Activated T-helper 1 cell treated with anti-CD3 and anti-CD28 coated beads, Interleukin-2, amount 50 U/mL, for 16 hours (primary cell): ENCODE measurements at regions not wholly inside any gene's neighbourhood (a gene's known extent, or its start where the extent isn't known, plus 50 kb on each side); places are given as distances from the start of the nearest gene placed in this dataset.

Experiments used
- DNase-seq, 2 donors: peaks; one replicate each; pipeline ENCODE4 v3.0.0-alpha.2; 2020; ENCODE audit warnings: low read depth in 1 of 2, low spot score in 1 of 2

GRCh38 chr5:68429510-68429909 lies 214.0 kb downstream of the PIK3R1 start:
- DNase-seq, result no peak

- no peak for DNase-seq
Measured at GRCh38 chr5:68430279-68430678, 214.7 kb downstream of the PIK3R1 start.

GRCh38 chr5:68431186-68431585 lies 215.6 kb downstream of the PIK3R1 start:
- DNase-seq, result no peak

GRCh38 chr5:68431601-68432337 lies 216.2 kb downstream of the PIK3R1 start:
- DNase-seq, result no peak

- DNase-seq, result peak in 1 of 2 donors; percentile 13
Measured at GRCh38 chr5:68432682-68433081, 217.1 kb downstream of the PIK3R1 start.

DNA sequence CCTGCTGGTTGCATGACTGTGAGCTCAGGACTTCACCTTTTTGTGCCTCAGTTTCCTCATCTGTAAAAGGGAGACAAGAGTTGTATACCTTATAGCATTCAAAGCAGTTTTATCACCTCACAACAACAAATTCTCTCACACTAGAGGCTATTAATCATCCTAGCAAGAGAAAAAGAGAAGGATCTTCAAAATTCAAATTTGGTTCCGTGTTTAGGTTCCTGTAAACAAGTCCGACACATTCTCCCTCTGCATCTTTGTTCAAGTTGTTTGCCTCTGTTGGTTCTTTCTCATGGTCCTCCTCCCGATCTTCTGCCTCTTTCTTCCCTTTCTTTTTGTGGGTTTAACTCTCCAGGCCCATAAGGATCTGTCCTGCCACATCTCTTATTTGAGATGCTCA lies 218.0 kb downstream of the PIK3R1 start:
- DNase-seq, result no peak

DNA sequence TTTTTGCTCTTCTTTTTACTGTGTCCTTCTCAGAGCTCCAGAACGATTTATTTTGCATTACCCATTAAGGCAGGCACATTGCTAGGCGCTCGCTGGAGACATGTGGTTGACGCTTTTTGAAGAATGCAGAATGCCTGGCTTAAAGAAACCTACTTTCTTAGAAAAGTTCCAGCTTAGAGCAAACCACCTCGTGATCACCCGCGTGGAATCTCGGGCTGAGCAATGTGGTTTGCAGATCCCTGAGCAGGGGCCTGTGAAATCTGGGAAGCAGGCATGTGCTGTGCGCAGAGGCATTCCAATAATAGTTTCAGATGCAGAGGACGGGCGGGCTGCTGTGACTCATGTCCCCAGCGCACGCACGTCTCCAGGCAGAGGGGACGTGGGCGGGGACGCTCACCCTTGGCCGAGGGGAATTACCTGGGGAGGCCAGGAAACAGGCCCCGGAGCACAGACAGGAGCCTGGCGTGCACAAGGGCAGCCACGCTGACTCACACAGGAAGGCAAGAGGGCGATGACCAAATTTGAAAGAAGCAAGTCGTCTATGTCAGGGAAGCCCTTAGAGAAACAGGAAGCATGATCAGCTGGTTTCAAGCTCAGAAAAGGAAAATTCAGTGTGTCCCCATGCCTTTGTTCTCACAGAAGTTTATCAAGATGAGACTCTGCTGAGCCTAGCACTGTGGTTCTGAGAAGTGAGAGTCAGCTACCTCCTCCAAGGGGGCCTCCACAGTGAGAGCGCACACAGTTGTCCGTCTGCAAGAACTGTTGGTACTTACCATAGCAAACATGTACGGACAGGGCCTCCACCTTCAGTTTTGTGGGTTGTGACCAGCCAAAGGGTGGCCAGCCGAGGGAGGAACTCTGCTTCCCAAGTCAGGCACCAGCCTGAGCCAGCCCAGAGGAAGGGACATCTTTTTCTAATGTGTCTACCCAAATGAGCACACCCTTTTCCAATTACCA lies 218.6 kb downstream of the PIK3R1 start:
- DNase-seq, result peak; percentile 76 to 89

- no peak for DNase-seq
Measured at GRCh38 chr5:68435611-68436010, 220.1 kb downstream of the PIK3R1 start.

- no peak for DNase-seq
Measured at GRCh38 chr5:68436686-68437520, 221.3 kb downstream of the PIK3R1 start.

GRCh38 chr5:68438876-68439275 lies 223.3 kb downstream of the PIK3R1 start:
- no peak for DNase-seq

GRCh38 chr5:68440245-68440644 lies 224.7 kb downstream of the PIK3R1 start:
- no peak for DNase-seq

DNA sequence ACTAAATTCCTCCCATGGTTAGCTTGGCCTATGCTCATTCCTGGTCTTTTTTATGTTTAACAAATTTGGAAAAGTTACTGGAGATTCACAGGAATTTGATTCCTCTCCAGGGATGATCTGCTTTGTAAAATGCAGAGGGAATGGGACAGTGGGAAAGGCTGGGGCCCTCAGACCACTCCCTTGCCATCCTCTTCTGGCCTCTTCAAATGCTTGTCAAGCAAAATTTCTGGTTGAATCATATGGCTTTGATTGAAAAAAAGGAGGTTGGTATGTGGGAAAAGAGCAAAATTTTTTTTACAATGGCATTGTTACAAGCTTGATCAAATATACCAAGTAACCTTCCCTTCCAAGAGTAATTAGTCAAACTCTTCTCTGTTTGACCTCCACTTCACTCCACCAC lies 225.1 kb downstream of the PIK3R1 start:
- no peak for DNase-seq

GRCh38 chr5:68441309-68442073 lies 225.9 kb downstream of the PIK3R1 start:
- no peak for DNase-seq

GRCh38 chr5:68443091-68443490 lies 227.5 kb downstream of the PIK3R1 start:
- DNase-seq, result no peak

- DNase-seq, result no peak
Measured at GRCh38 chr5:68444048-68444447, 228.5 kb downstream of the PIK3R1 start.

GRCh38 chr5:68444833-68445232 lies 229.3 kb downstream of the PIK3R1 start:
- DNase-seq, result no peak

GRCh38 chr5:68445257-68446069 lies 229.9 kb downstream of the PIK3R1 start:
- DNase-seq, result no peak

DNA sequence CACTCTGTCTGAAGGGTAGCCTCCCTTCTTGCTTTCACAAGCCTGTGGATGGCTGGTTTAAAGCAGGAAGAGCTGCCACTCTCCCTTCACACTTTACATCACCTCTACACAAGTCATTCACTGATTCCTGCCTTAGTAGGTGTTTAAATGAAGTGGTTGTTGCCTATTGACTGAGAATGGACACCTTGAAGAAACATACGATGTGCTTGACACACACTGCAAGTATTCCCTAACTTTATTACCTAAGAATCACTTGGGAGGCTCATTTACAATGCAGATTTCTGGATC lies 230.5 kb downstream of the PIK3R1 start:
- DNase-seq, result no peak

DNA sequence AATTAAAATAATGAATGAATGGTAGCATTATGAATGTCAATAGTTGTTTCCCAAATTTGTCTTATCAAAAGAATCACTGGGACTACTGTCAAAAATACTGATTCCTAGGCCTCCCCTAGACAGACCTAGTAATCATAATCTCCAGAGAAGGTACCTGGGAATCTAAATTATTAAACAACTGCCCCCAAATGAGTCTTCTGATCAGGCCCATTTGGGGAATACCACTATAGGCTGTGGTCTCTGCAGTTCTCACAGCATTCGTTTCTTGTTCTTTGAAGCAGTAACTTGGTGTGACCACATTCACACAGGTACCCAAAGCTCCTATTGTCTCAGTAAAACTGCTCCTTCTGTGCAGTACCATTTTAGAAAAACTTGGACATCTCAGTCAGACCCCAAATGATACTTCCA lies 230.9 kb downstream of the PIK3R1 start:
- no peak for DNase-seq
